Tibial nerve (tissue), 4 donors: ENCODE measurements at regions not wholly inside any gene's neighbourhood (a gene's known extent, or its start where the extent isn't known, plus 50 kb on each side); places are given as distances from the start of the nearest gene placed in this dataset.

Experiments
- DNase-seq, 2 donors: peaks; one replicate each; pipeline ENCODE4 v3.0.0-alpha.2; 2019; ENCODE audit warnings: low spot score in 2 of 2
- H3K27ac ChIP-seq, 4 donors: fragments of 200-600 bp; sonication (generic) in 3 of 4; one replicate each; pipeline ENCODE4 v1.5.1; 2017 to 2019; ENCODE audit warnings: mild to moderate bottlenecking in 1 of 4
- H3K27me3 ChIP-seq, 2 donors: fragments of 200-600 bp; sonication (generic) in 1 of 2; one replicate each; pipeline versions ENCODE4 v1.5.1 to v1.6.0; 2017 to 2019
- H3K36me3 ChIP-seq, 3 donors: fragments of 200-600 bp; sonication (generic); one replicate each; pipeline ENCODE4 v1.5.1; 2018 to 2019
- H3K4me1 ChIP-seq, 4 donors: fragments of 200-600 bp; sonication (generic) in 3 of 4; one replicate each; pipeline ENCODE4 v1.5.1; 2017 to 2019
- H3K4me3 ChIP-seq, 4 donors: fragments of 200-600 bp; sonication (generic) in 3 of 4; one replicate each; pipeline ENCODE4 v1.5.1; 2017 to 2019; ENCODE audit warnings: mild to moderate bottlenecking in 1 of 4, moderate library complexity in 1 of 4
- H3K9me3 ChIP-seq, 4 donors: fragments of 200-600 bp; sonication (generic) in 3 of 4; one replicate each; pipeline ENCODE4 v1.5.1; 2017 to 2019
- CTCF ChIP-seq, 5 experiments: fragments of 200-600 bp in 3 of 5; fragments of 450-650 bp in 2 of 5; sonication (generic) in 3 of 5; IDR thresholded peaks; one replicate each; pipeline ENCODE4 v1.5.1; 2016 to 2019; ENCODE audit warnings: antibody characterized with exemption in 5 of 5, mild to moderate bottlenecking in 3 of 5, moderate library complexity in 2 of 5
- EP300 ChIP-seq, 2 donors: sonication (generic); formaldehyde crosslinking; IDR thresholded peaks; one replicate each; pipeline ENCODE4 v1.6.1; 2017; ENCODE audit warnings: antibody characterized with exemption in 2 of 2, mild to moderate bottlenecking in 1 of 2
- POLR2A ChIP-seq, 2 donors: fragments of 450-650 bp; IDR thresholded peaks; one replicate each; pipeline ENCODE4 v1.6.1; 2017; ENCODE audit warnings: antibody characterized with exemption in 2 of 2, mild to moderate bottlenecking in 2 of 2, moderate library complexity in 2 of 2
- WGBS, 2 donors: methylation state at CpG; one replicate each; pipeline ENCODE4 v1.1.5; 2018; 5-methylcytosine and 5-hydroxymethylcytosine counted together

- H3K27ac ChIP-seq: no peak overlapping the region
- no peaks in the 10 kb centered on the region for H3K9me3 ChIP-seq
- H3K4me1 ChIP-seq: no peaks in the 10 kb centered on the region
- TF ChIP-seq EP300 (IDR thresholded peaks at IDR 0.05) (no peak), POLR2A (IDR thresholded peaks at IDR 0.05) (no peak), CTCF (IDR thresholded peaks at IDR 0.05) (no peak)
- H3K36me3 ChIP-seq: no peaks in the 10 kb centered on the region
- no peak for DNase-seq
- H3K4me3 ChIP-seq: no peak overlapping the region
- no peaks in the 10 kb centered on the region for H3K27me3 ChIP-seq
- 82 to 86% methylated on average over 2 of the region's 2 CpGs for WGBS, 2 donors
Measured at GRCh38 chr2:139814458-139814857, 1034.3 kb upstream of the NXPH2 start.

GRCh38 chr2:139813340-139813739 is 1033.2 kb upstream of the NXPH2 start:
- H3K36me3 ChIP-seq: no peaks in the 10 kb centered on the region
- H3K27ac ChIP-seq: no peak overlapping the region
- no peaks in the 10 kb centered on the region for H3K4me1 ChIP-seq
- no peak for DNase-seq
- no peak for TF ChIP-seq CTCF (IDR thresholded peaks at IDR 0.05)
- no peak for TF ChIP-seq POLR2A (IDR thresholded peaks at IDR 0.05)
- no peak for TF ChIP-seq EP300 (IDR thresholded peaks at IDR 0.05)
- H3K27me3 ChIP-seq: no peaks in the 10 kb centered on the region
- H3K4me3 ChIP-seq: no peak overlapping the region
- H3K9me3 ChIP-seq: no peaks in the 10 kb centered on the region
- WGBS, 2 donors: 83 to 89% methylated on average over 2 of the region's 2 CpGs

GRCh38 chr2:139805441-139805840 is 1025.3 kb upstream of the NXPH2 start:
- H3K36me3 ChIP-seq: no peaks in the 10 kb centered on the region
- no peak overlapping the region for H3K27ac ChIP-seq
- no peaks in the 10 kb centered on the region for H3K9me3 ChIP-seq
- TF ChIP-seq POLR2A (IDR thresholded peaks at IDR 0.05) (no peak), CTCF (IDR thresholded peaks at IDR 0.05) (no peak), EP300 (IDR thresholded peaks at IDR 0.05) (no peak)
- no peak for DNase-seq
- 29 to 38% methylated on average over 4 of the region's 4 CpGs for WGBS, 2 donors
- no peak overlapping the region for H3K4me3 ChIP-seq
- H3K4me1 ChIP-seq: no peaks in the 10 kb centered on the region
- no peaks in the 10 kb centered on the region for H3K27me3 ChIP-seq

GRCh38 chr2:139798391-139798790 is 1018.2 kb upstream of the NXPH2 start:
- no peak overlapping the region for H3K4me3 ChIP-seq
- no peaks in the 10 kb centered on the region for H3K4me1 ChIP-seq
- H3K36me3 ChIP-seq: no peaks in the 10 kb centered on the region
- TF ChIP-seq EP300 (IDR thresholded peaks at IDR 0.05) (no peak), POLR2A (IDR thresholded peaks at IDR 0.05) (no peak), CTCF (IDR thresholded peaks at IDR 0.05) (no peak)
- no peak overlapping the region for H3K27ac ChIP-seq
- WGBS, 2 donors: 29 to 35% methylated on average over 2 of the region's 2 CpGs
- no peaks in the 10 kb centered on the region for H3K9me3 ChIP-seq
- no peak for DNase-seq
- no peaks in the 10 kb centered on the region for H3K27me3 ChIP-seq

- Histone ChIP-seq H3K4me3 (no peak overlapping the region), H3K27me3 (no peaks in the 10 kb centered on the region), H3K27ac (no peak overlapping the region), H3K4me1 (peaks cover 0 to 8% (median 0%) of the 10 kb centered on the region in 4 donors), H3K36me3 (no peaks in the 10 kb centered on the region), H3K9me3 (no peaks in the 10 kb centered on the region)
- no peak for DNase-seq
- TF ChIP-seq EP300 (IDR thresholded peaks at IDR 0.05) (no peak), CTCF (IDR thresholded peaks at IDR 0.05) (no peak), POLR2A (IDR thresholded peaks at IDR 0.05) (no peak)
- WGBS, 2 donors: 48 to 49% methylated on average over 3 of the region's 3 CpGs
Measured at GRCh38 chr2:139790807-139791752, 1010.9 kb upstream of the NXPH2 start.
